Karpas-422 (cell line): ENCODE measurements at regions not wholly inside any gene's neighbourhood (a gene's known extent, or its start where the extent isn't known, plus 50 kb on each side); places are given as distances from the start of the nearest gene placed in this dataset.

Source experiments
- DNase-seq: peaks from one replicate; pipeline ENCODE4 v3.0.0-alpha.2; 2015
- H2AFZ ChIP-seq: fragments of 200-600 bp; sonication (generic); 2 replicates; pipeline ENCODE4 v1.6.1; 2014; ENCODE audit warnings: antibody characterized with exemption, low read length, mixed read lengths
- H3K27ac ChIP-seq: fragments of 200-600 bp; sonication (generic); 2 replicates; pipeline ENCODE4 v1.5.1; 2014; ENCODE audit warnings: mild to moderate bottlenecking, low read length, moderate library complexity
- H3K27me3 ChIP-seq: fragments of 200-600 bp; sonication (generic); 2 replicates; pipeline ENCODE4 v1.6.1; 2014; ENCODE audit warnings: low read length, mixed read lengths
- H3K36me3 ChIP-seq: fragments of 200-600 bp; sonication (generic); 2 replicates; pipeline ENCODE4 v1.6.1; 2014; ENCODE audit warnings: low read length, mixed read lengths; ENCODE audit not compliant: insufficient read depth
- H3K4me1 ChIP-seq: fragments of 200-600 bp; sonication (generic); 2 replicates; pipeline ENCODE4 v1.6.1; 2014; ENCODE audit warnings: mild to moderate bottlenecking, low read length, mixed read lengths
- H3K4me2 ChIP-seq: fragments of 200-600 bp; sonication (generic); 2 replicates; pipeline ENCODE4 v1.6.1; 2014; ENCODE audit warnings: low read length, low read depth, mild to moderate bottlenecking; ENCODE audit not compliant: poor library complexity, severe bottlenecking
- H3K4me3 ChIP-seq: fragments of 200-600 bp; sonication (generic); 2 replicates; pipeline ENCODE4 v1.5.1; 2014; ENCODE audit warnings: mild to moderate bottlenecking, antibody characterized with exemption, low read length, mixed read lengths
- H3K79me2 ChIP-seq: fragments of 200-600 bp; sonication (generic); 2 replicates; pipeline ENCODE4 v1.6.1; 2014; ENCODE audit warnings: mild to moderate bottlenecking, low read length, mixed read lengths
- H3K9ac ChIP-seq: fragments of 200-600 bp; sonication (generic); 2 replicates; pipeline ENCODE4 v1.6.0; 2014; ENCODE audit warnings: low read length
- H3K9me2 ChIP-seq: fragments of 200-600 bp; sonication (generic), shearing (Covaris generic); replicated peaks from 2 replicates; pipeline ENCODE4 v1.6.0; 2014; ENCODE audit warnings: mild to moderate bottlenecking, low read length, moderate library complexity; ENCODE audit not compliant: insufficient read depth
- H3K9me3 ChIP-seq: fragments of 300-700, 200-600 bp; sonication (generic); 2 replicates; pipeline ENCODE4 v1.6.1; 2014; ENCODE audit warnings: low read length, mixed read lengths
- H4K20me1 ChIP-seq: fragments of 200-600 bp; sonication (generic); 2 replicates; pipeline ENCODE4 v1.6.1; 2014; ENCODE audit warnings: mild to moderate bottlenecking, antibody characterized with exemption, low read length, low read depth; ENCODE audit not compliant: insufficient read depth

GRCh38 chr18:22678486-22678885 is 254.6 kb upstream of the RBBP8 start:
- Histone ChIP-seq H3K4me1 (no peaks in the 10 kb centered on the region), H3K36me3 (no peaks in the 10 kb centered on the region), H3K27me3 (no peaks in the 10 kb centered on the region), H3K4me3 (no peak overlapping the region), H3K9me3 (no peaks in the 10 kb centered on the region), H3K79me2 (no peaks in the 10 kb centered on the region), H3K9ac (no peak overlapping the region), H4K20me1 (no peaks in the 10 kb centered on the region), H2AFZ (no peak overlapping the region), H3K27ac (no peak overlapping the region), H3K9me2 (no peaks in the 10 kb centered on the region), H3K4me2 (no peak overlapping the region)
- no peak for DNase-seq

GRCh38 chr18:22680944-22681343 is 252.2 kb upstream of the RBBP8 start:
- no peak overlapping the region for H3K4me3 ChIP-seq
- H3K27me3 ChIP-seq: no peaks in the 10 kb centered on the region
- no peak overlapping the region for H3K9ac ChIP-seq
- no peaks in the 10 kb centered on the region for H3K9me2 ChIP-seq
- no peaks in the 10 kb centered on the region for H3K79me2 ChIP-seq
- H4K20me1 ChIP-seq: no peaks in the 10 kb centered on the region
- no peaks in the 10 kb centered on the region for H3K4me1 ChIP-seq
- no peak overlapping the region for H3K4me2 ChIP-seq
- no peak overlapping the region for H2AFZ ChIP-seq
- no peaks in the 10 kb centered on the region for H3K9me3 ChIP-seq
- H3K36me3 ChIP-seq: no peaks in the 10 kb centered on the region
- no peak overlapping the region for H3K27ac ChIP-seq
- DNase-seq: no peak

- Histone ChIP-seq H3K36me3 (no peaks in the 10 kb centered on the region), H3K4me3 (no peak overlapping the region), H3K4me2 (no peak overlapping the region), H2AFZ (no peak overlapping the region), H3K79me2 (no peaks in the 10 kb centered on the region), H3K9me3 (no peaks in the 10 kb centered on the region), H3K9ac (no peak overlapping the region), H4K20me1 (no peaks in the 10 kb centered on the region), H3K9me2 (no peaks in the 10 kb centered on the region), H3K27ac (no peak overlapping the region), H3K4me1 (no peaks in the 10 kb centered on the region), H3K27me3 (no peaks in the 10 kb centered on the region)
- DNase-seq: no peak
These were observed 251.2 kb upstream of the RBBP8 start for GRCh38 chr18:22681908-22682307.

GRCh38 chr18:22682720-22683119 is 250.4 kb upstream of the RBBP8 start:
- no peak overlapping the region for H3K4me3 ChIP-seq
- no peak overlapping the region for H2AFZ ChIP-seq
- H3K4me1 ChIP-seq: no peaks in the 10 kb centered on the region
- no peak for DNase-seq
- no peaks in the 10 kb centered on the region for H3K27me3 ChIP-seq
- no peak overlapping the region for H3K4me2 ChIP-seq
- no peaks in the 10 kb centered on the region for H3K79me2 ChIP-seq
- H3K27ac ChIP-seq: no peak overlapping the region
- no peak overlapping the region for H3K9ac ChIP-seq
- no peaks in the 10 kb centered on the region for H4K20me1 ChIP-seq
- H3K9me2 ChIP-seq: no peaks in the 10 kb centered on the region
- H3K36me3 ChIP-seq: no peaks in the 10 kb centered on the region
- no peaks in the 10 kb centered on the region for H3K9me3 ChIP-seq

- no peaks in the 10 kb centered on the region for H3K4me1 ChIP-seq
- H3K27ac ChIP-seq: no peak overlapping the region
- no peaks in the 10 kb centered on the region for H3K9me3 ChIP-seq
- H2AFZ ChIP-seq: no peak overlapping the region
- H3K79me2 ChIP-seq: no peaks in the 10 kb centered on the region
- no peak overlapping the region for H3K9ac ChIP-seq
- no peaks in the 10 kb centered on the region for H3K27me3 ChIP-seq
- H3K4me2 ChIP-seq: no peak overlapping the region
- DNase-seq: no peak
- H3K9me2 ChIP-seq: no peaks in the 10 kb centered on the region
- H4K20me1 ChIP-seq: no peaks in the 10 kb centered on the region
- H3K36me3 ChIP-seq: no peaks in the 10 kb centered on the region
- H3K4me3 ChIP-seq: no peak overlapping the region
These were observed 249.9 kb upstream of the RBBP8 start for GRCh38 chr18:22683196-22683676.

GRCh38 chr18:22683786-22684185 is 249.3 kb upstream of the RBBP8 start:
- Histone ChIP-seq H3K4me3 (no peak overlapping the region), H3K27me3 (no peaks in the 10 kb centered on the region), H3K9ac (no peak overlapping the region), H3K4me2 (no peak overlapping the region), H3K9me2 (no peaks in the 10 kb centered on the region), H3K9me3 (no peaks in the 10 kb centered on the region), H4K20me1 (no peaks in the 10 kb centered on the region), H3K4me1 (no peaks in the 10 kb centered on the region), H2AFZ (no peak overlapping the region), H3K79me2 (no peaks in the 10 kb centered on the region), H3K27ac (no peak overlapping the region), H3K36me3 (no peaks in the 10 kb centered on the region)
- DNase-seq: no peak

GRCh38 chr18:22684268-22684667 is 248.9 kb upstream of the RBBP8 start:
- no peaks in the 10 kb centered on the region for H3K9me3 ChIP-seq

GRCh38 chr18:22685788-22686187 is 247.3 kb upstream of the RBBP8 start:
- H3K4me2 ChIP-seq: no peak overlapping the region
- DNase-seq: no peak
- H3K79me2 ChIP-seq: no peaks in the 10 kb centered on the region
- H4K20me1 ChIP-seq: no peaks in the 10 kb centered on the region
- H3K27ac ChIP-seq: no peak overlapping the region
- no peaks in the 10 kb centered on the region for H3K9me2 ChIP-seq
- no peak overlapping the region for H2AFZ ChIP-seq
- H3K27me3 ChIP-seq: no peaks in the 10 kb centered on the region
- H3K4me3 ChIP-seq: no peak overlapping the region
- no peaks in the 10 kb centered on the region for H3K36me3 ChIP-seq
- no peak overlapping the region for H3K9ac ChIP-seq
- H3K9me3 ChIP-seq: no peaks in the 10 kb centered on the region
- no peaks in the 10 kb centered on the region for H3K4me1 ChIP-seq

More at GRCh38 chr18:22684268-22684667, 248.9 kb upstream of the RBBP8 start:
- H4K20me1 ChIP-seq: no peaks in the 10 kb centered on the region
- H3K36me3 ChIP-seq: no peaks in the 10 kb centered on the region
- H3K4me1 ChIP-seq: no peaks in the 10 kb centered on the region
- no peak overlapping the region for H3K27ac ChIP-seq
- no peak overlapping the region for H3K4me2 ChIP-seq
- no peak for DNase-seq
- H3K27me3 ChIP-seq: no peaks in the 10 kb centered on the region
- no peaks in the 10 kb centered on the region for H3K79me2 ChIP-seq
- H3K9me2 ChIP-seq: no peaks in the 10 kb centered on the region
- H2AFZ ChIP-seq: no peak overlapping the region
- no peak overlapping the region for H3K9ac ChIP-seq
- H3K4me3 ChIP-seq: no peak overlapping the region
